ENCODE measurements at regions not wholly inside any gene's neighbourhood (a gene's known extent, or its start where the extent isn't known, plus 50 kb on each side); places are given as distances from the start of the nearest gene placed in this dataset.

DNA sequence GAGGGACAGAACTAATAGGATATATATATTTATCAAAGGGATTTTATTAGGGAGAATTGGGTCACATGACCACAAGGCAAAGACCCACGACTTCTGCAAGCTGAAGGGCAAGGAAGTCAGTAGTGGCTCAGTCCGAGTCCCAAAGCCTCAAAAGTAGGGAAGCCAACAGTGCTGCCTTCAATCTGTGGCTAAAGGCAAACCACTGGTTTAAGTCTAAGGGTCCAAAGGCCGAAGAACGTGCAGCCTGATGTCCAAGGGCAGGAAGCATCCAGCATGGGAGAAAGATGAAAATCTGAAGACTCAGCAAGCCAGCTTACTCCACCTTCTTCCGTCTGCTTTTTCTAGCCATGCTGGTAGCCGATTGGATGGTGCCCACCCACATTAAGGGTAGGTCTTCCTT, 157.9 kb upstream of the CRY1 start:
- Histone ChIP-seq H2AFZ (ENCODE audit: low read depth, low read length, severe bottlenecking) (no peak overlapping the region), H3K9me3 (ENCODE audit: insufficient read depth, low read length) (no peaks in the 10 kb centered on the region), H3K9me2 (replicated peaks; ENCODE audit: insufficient read depth, low read length) (no peaks in the 10 kb centered on the region), H3K27ac (ENCODE audit: low read depth, low read length) (no peak overlapping the region), H3K27me3 (ENCODE audit: low read length) (no peaks in the 10 kb centered on the region), H3K4me3 (ENCODE audit: insufficient read depth, low read length, poor library complexity, severe bottlenecking) (no peak overlapping the region), H3K4me2 (ENCODE audit: low read depth, low read length, poor library complexity, severe bottlenecking) (no peak overlapping the region), H3K36me3 (ENCODE audit: low read length) (no peaks in the 10 kb centered on the region; the same call in 1 of the 2 replicates), H3K79me2 (ENCODE audit: insufficient read depth, low read length) (no peaks in the 10 kb centered on the region), H3K9ac (ENCODE audit: low read length) (no peak overlapping the region), H4K20me1 (ENCODE audit: low read depth, low read length) (no peaks in the 10 kb centered on the region), H3F3A (ENCODE audit: insufficient read depth) (no peaks in the 10 kb centered on the region)
- TF ChIP-seq, protein P1, sequence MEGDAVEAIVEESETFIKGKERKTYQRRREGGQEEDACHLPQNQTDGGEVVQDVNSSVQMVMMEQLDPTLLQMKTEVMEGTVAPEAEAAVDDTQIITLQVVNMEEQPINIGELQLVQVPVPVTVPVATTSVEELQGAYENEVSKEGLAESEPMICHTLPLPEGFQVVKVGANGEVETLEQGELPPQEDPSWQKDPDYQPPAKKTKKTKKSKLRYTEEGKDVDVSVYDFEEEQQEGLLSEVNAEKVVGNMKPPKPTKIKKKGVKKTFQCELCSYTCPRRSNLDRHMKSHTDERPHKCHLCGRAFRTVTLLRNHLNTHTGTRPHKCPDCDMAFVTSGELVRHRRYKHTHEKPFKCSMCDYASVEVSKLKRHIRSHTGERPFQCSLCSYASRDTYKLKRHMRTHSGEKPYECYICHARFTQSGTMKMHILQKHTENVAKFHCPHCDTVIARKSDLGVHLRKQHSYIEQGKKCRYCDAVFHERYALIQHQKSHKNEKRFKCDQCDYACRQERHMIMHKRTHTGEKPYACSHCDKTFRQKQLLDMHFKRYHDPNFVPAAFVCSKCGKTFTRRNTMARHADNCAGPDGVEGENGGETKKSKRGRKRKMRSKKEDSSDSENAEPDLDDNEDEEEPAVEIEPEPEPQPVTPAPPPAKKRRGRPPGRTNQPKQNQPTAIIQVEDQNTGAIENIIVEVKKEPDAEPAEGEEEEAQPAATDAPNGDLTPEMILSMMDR (IDR thresholded peaks at IDR 0.05; ENCODE audit: insufficient read depth, low read length, poor library complexity, severe bottlenecking): no peak
- TF ChIP-seq EZH2phosphoT487 (conservative IDR thresholded peaks at IDR 0.05; ENCODE audit: low read length): no peak

DNA sequence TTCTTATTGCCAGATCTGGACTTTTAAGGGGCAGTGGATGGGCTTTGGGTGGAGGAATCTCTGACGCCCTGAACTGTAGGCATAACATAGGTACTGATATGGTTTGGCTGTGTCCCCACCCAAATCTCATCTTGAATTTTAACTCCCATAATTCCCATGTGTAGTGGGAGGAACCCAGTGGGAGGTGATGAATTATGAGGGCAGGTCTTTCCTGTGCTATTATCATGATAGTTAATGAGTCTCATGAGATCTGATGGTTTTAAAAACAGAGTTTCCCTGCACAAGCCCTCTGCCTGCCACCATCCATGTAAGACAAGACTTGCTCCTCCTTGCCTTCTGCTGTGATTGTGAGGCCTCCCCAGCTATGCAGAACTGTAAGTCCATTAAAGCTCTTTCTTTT, 160.0 kb upstream of the CRY1 start:
- H3K9me3 ChIP-seq (ENCODE audit: insufficient read depth, low read length): no peaks in the 10 kb centered on the region
- no peaks in the 10 kb centered on the region; the same call in 1 of the 2 replicates for H3K36me3 ChIP-seq (ENCODE audit: low read length)
- H3K9ac ChIP-seq (ENCODE audit: low read length): no peak overlapping the region
- TF ChIP-seq, protein P1 (IDR thresholded peaks at IDR 0.05; ENCODE audit: insufficient read depth, low read length, poor library complexity, severe bottlenecking): no peak
- no peak for TF ChIP-seq EZH2phosphoT487 (conservative IDR thresholded peaks at IDR 0.05; ENCODE audit: low read length)
- no peaks in the 10 kb centered on the region for H3K27me3 ChIP-seq (ENCODE audit: low read length)
- H4K20me1 ChIP-seq (ENCODE audit: low read depth, low read length): no peaks in the 10 kb centered on the region
- no peak overlapping the region for H3K4me2 ChIP-seq (ENCODE audit: low read depth, low read length, poor library complexity, severe bottlenecking)
- H3K9me2 ChIP-seq (replicated peaks; ENCODE audit: insufficient read depth, low read length): no peaks in the 10 kb centered on the region
- H2AFZ ChIP-seq (ENCODE audit: low read depth, low read length, severe bottlenecking): no peak overlapping the region
- H3K4me3 ChIP-seq (ENCODE audit: insufficient read depth, low read length, poor library complexity, severe bottlenecking): no peak overlapping the region
- no peaks in the 10 kb centered on the region for H3K79me2 ChIP-seq (ENCODE audit: insufficient read depth, low read length)
- no peak overlapping the region for H3K27ac ChIP-seq (ENCODE audit: low read depth, low read length)
- no peaks in the 10 kb centered on the region for H3F3A ChIP-seq (ENCODE audit: insufficient read depth)

DNA sequence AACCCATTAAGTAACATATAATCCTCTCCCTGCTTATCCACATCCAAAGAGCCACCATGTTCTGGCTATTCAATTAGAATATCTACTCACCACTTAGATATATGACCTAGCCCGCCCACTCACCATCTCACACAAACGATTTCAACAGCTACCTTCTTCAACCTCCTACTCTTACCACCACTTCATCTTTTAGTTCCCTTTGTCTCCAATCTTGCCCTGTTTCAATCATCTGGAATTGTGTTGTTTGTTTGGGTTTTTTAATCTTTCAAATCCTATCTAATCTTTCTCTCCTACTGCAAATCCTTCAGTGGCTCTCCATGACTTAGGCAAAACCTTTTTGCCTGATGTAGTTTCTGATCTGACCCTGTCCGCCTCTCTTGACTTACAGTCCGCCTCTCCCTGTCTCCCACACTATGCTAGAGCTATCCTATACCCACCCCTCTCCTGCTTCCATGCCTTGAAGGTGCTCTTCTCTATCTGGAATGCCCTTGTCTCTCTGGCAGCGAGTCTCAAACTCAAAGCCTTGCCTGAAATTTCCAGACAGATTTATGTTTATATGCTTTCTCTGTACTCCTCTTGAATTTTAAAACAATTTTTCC, 161.0 kb upstream of the CRY1 start:
- Histone ChIP-seq H3K27ac (ENCODE audit: low read depth, low read length) (no peak overlapping the region), H3K79me2 (ENCODE audit: insufficient read depth, low read length) (no peaks in the 10 kb centered on the region), H3K36me3 (ENCODE audit: low read length) (no peaks in the 10 kb centered on the region; the same call in 1 of the 2 replicates), H3K9ac (ENCODE audit: low read length) (no peak overlapping the region), H3K4me2 (ENCODE audit: low read depth, low read length, poor library complexity, severe bottlenecking) (no peak overlapping the region), H3F3A (ENCODE audit: insufficient read depth) (no peaks in the 10 kb centered on the region), H2AFZ (ENCODE audit: low read depth, low read length, severe bottlenecking) (no peak overlapping the region), H3K9me3 (ENCODE audit: insufficient read depth, low read length) (no peaks in the 10 kb centered on the region), H3K4me3 (ENCODE audit: insufficient read depth, low read length, poor library complexity, severe bottlenecking) (no peak overlapping the region), H3K27me3 (ENCODE audit: low read length) (no peaks in the 10 kb centered on the region), H4K20me1 (ENCODE audit: low read depth, low read length) (no peaks in the 10 kb centered on the region), H3K9me2 (replicated peaks; ENCODE audit: insufficient read depth, low read length) (no peaks in the 10 kb centered on the region)
- TF ChIP-seq, protein P1 (IDR thresholded peaks at IDR 0.05; ENCODE audit: insufficient read depth, low read length, poor library complexity, severe bottlenecking): no peak
- no peak for TF ChIP-seq EZH2phosphoT487 (conservative IDR thresholded peaks at IDR 0.05; ENCODE audit: low read length)

Measured in SU-DHL-6 (cell line).